ENCODE measurements at regions not wholly inside any gene's neighbourhood (a gene's known extent, or its start where the extent isn't known, plus 50 kb on each side); places are given as distances from the start of the nearest gene placed in this dataset.
"Not testable (repeated sequence)": the region's sequence is repeated elsewhere in the genome, so short reads cannot be mapped to it uniquely, and the experiment has no call there.

GRCh38 chr9:42420324-42420723, 236.9 kb downstream of the SPATA31A6 start:
- not testable (repeated sequence) for ATAC-seq (replicated peaks); H3K36me3 Mint-ChIP-seq; H3K4me3 Mint-ChIP-seq; H3K27ac Mint-ChIP-seq; DNase-seq; H3K27me3 Mint-ChIP-seq; H3K4me1 Mint-ChIP-seq; H3K9me3 Mint-ChIP-seq

GRCh38 chr9:42421630-42422029, 238.2 kb downstream of the SPATA31A6 start:
- DNase-seq; H3K36me3 Mint-ChIP-seq; H3K27me3 Mint-ChIP-seq; H3K4me1 Mint-ChIP-seq; H3K4me3 Mint-ChIP-seq; H3K9me3 Mint-ChIP-seq; H3K27ac Mint-ChIP-seq; ATAC-seq (replicated peaks): not testable (repeated sequence)

DNA sequence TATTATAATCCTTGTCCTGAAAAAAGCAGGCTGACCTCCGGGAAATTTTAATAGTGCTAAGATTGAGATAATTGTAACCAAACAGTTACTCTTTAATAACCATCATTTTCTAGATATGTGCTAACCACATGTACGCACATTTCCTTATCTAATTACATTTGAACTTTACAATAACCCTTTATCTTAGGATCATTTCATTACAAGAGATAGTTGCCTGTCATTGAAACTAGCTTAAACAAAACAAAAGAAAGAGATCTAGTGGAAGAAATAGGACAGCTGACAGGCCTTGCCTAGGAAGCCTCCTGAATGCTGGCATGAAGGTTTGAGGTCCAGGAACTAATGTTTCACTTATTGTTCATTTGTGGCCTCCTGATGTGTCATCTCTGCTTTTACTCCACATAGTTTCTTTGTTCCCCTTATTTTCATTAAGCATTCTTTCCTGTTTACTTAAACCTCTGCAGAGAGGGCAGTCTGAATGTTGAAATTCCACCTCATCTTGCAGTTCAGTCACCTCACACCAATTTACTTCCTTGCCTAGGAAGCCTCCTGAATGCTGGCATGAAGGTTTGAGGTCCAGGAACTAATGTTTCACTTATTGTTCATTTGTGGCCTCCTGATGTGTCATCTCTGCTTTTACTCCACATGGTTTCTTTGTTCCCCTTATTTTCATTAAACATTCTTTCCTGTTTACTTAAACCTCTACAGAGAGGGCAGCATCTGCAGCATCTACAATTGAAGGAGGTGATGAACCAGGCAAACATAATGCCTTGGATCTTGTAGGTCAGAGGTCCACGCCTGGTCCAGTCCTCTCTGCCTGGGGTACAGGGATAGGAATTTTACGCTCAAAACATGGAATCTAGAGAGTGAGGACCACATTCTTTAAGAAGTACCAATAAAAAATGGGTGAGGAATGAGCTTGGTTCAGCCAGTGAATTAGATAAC, 247.5 kb downstream of the SPATA31A6 start:
- peak in 1 of 2 donors; percentile 21 for ATAC-seq (replicated peaks)
- not testable (repeated sequence) for H3K36me3 Mint-ChIP-seq, H3K4me3 Mint-ChIP-seq, DNase-seq, H3K9me3 Mint-ChIP-seq, H3K4me1 Mint-ChIP-seq, H3K27me3 Mint-ChIP-seq, H3K27ac Mint-ChIP-seq

DNA sequence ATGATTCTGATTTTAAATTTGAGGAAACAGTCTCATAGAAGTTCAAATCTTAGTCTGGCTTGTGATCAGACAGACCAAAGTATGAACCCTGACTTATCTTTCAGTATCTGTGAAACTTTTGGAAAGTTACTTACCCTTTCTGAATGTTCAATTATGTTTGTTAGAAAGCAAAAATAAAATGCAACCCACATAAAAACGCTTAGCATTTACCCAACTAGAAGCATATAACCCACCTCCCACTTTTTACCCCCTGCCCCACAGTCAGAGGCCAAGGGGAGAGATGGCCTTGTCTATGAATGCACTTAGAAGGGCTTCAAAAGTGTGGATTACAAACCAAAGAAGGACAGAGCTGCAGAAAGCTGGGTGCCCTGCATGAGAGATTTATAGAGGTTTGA, 248.2 kb downstream of the SPATA31A6 start:
- DNase-seq; H3K27me3 Mint-ChIP-seq; H3K36me3 Mint-ChIP-seq; ATAC-seq (replicated peaks); H3K4me3 Mint-ChIP-seq; H3K4me1 Mint-ChIP-seq; H3K9me3 Mint-ChIP-seq; H3K27ac Mint-ChIP-seq: not testable (repeated sequence)

- H3K9me3 Mint-ChIP-seq; H3K4me1 Mint-ChIP-seq; H3K4me3 Mint-ChIP-seq; H3K27me3 Mint-ChIP-seq; DNase-seq; H3K36me3 Mint-ChIP-seq; ATAC-seq (replicated peaks); H3K27ac Mint-ChIP-seq: not testable (repeated sequence)
Observed at GRCh38 chr9:42434844-42435714, 251.6 kb downstream of the SPATA31A6 start.

GRCh38 chr9:42435715-42436342, 252.4 kb downstream of the SPATA31A6 start:
- H3K4me1 Mint-ChIP-seq, H3K36me3 Mint-ChIP-seq, H3K27me3 Mint-ChIP-seq, H3K9me3 Mint-ChIP-seq, DNase-seq, H3K27ac Mint-ChIP-seq, H3K4me3 Mint-ChIP-seq: not testable (repeated sequence)
- ATAC-seq (replicated peaks): peak in 1 of 2 donors; percentile 22

DNA sequence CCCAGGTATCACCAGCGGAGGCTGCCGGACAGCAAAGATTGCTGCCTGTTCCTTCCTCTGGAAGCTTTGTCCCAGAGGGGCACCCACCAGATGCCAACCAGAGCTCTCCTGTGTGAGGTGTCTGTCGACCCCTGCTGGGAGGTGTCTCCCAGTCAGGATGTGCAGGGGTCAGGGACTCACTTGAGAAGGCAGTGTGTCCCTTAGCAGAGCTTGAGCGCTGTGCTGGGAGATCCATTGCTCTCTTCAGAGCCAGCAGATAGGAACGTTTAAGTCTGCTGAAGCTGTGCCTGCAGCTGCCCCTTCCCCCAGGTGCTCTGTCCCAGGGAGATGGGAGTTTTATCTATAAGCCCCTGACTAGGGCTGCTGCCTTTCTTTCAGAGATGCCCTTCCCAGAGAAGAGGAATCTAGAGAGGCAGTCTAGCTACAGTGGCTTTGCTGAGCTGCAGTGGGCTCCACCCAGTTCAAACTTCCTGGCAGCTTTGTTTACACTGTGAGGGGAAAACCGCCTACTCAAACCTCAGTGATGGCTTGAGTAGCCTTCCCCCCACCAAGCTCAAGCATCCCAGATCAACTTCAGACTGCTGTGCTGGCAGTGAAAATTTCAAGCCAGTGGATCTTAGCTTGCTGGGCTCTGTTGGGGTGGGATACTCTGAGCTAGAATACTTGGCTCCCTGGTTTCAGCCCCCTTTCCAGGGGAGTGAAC, 253.7 kb downstream of the SPATA31A6 start:
- H3K4me3 Mint-ChIP-seq, DNase-seq, H3K36me3 Mint-ChIP-seq, H3K4me1 Mint-ChIP-seq, H3K9me3 Mint-ChIP-seq, H3K27me3 Mint-ChIP-seq, H3K27ac Mint-ChIP-seq: not testable (repeated sequence)
- peak in 1 of 2 donors; percentile 48 for ATAC-seq (replicated peaks)

- H3K27ac Mint-ChIP-seq; ATAC-seq (replicated peaks); H3K9me3 Mint-ChIP-seq; H3K4me1 Mint-ChIP-seq; H3K4me3 Mint-ChIP-seq; H3K27me3 Mint-ChIP-seq; H3K36me3 Mint-ChIP-seq; DNase-seq: not testable (repeated sequence)
Observed at GRCh38 chr9:42442680-42443079, 259.2 kb downstream of the SPATA31A6 start.

- H3K27me3 Mint-ChIP-seq, H3K4me3 Mint-ChIP-seq, H3K9me3 Mint-ChIP-seq, H3K27ac Mint-ChIP-seq, H3K36me3 Mint-ChIP-seq, H3K4me1 Mint-ChIP-seq: not testable (repeated sequence)
- DNase-seq: peak; percentile 1
- ATAC-seq (replicated peaks): peak; percentile 65 to 88
Observed at GRCh38 chr9:42443414-42443813, 260.0 kb downstream of the SPATA31A6 start.

GRCh38 chr9:42461436-42461835, 278.0 kb downstream of the SPATA31A6 start:
- not testable (repeated sequence) for H3K4me3 Mint-ChIP-seq; H3K27me3 Mint-ChIP-seq; ATAC-seq (replicated peaks)

DNA sequence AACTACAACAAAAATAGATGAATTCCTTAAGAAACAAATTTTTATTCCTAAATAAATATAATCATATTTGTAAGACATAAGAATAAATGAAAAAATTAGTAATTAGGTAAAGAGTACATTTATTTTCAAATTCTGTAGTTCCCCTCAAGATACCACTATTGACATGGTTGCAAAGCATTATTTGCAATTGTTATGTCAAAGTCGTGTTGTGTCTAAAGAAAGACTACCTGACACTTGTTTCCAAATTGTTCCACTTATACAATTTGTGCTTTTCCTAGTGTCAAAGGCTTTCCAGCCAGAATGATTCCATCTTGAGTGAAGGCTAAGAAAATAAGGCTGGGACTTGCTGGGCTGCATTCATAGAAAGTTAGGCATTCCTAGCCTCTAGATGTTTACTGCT, 278.4 kb downstream of the SPATA31A6 start:
- ATAC-seq (replicated peaks); DNase-seq; H3K4me1 Mint-ChIP-seq; H3K27me3 Mint-ChIP-seq; H3K36me3 Mint-ChIP-seq; H3K27ac Mint-ChIP-seq; H3K4me3 Mint-ChIP-seq; H3K9me3 Mint-ChIP-seq: not testable (repeated sequence)

More at GRCh38 chr9:42461436-42461835, 278.0 kb downstream of the SPATA31A6 start:
- H3K4me1 Mint-ChIP-seq, H3K9me3 Mint-ChIP-seq, DNase-seq, H3K36me3 Mint-ChIP-seq, H3K27ac Mint-ChIP-seq: not testable (repeated sequence)

- H3K4me1 Mint-ChIP-seq: not testable (repeated sequence)
Observed at GRCh38 chr9:42463981-42464380, 280.5 kb downstream of the SPATA31A6 start.

DNA sequence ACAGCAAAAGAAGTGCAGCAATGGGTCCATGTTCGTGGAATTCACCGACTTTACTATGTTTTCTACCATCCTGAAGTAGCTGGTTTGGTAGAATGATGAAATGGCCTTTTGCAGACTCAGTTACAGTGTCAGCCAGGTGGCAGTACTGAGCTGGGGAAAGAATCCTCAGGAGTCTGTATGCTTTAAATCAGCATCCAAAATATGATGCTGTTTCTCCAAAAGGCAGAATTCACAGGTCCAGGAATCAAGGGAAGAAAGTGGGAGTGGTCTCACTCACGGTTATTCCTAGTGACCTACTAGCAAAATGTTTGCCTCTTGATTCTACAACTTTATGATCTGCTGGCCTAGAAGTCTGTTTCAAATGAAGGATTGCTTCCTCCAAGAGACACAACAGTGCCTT, 287.1 kb downstream of the SPATA31A6 start:
- H3K4me3 Mint-ChIP-seq; H3K9me3 Mint-ChIP-seq; DNase-seq; H3K4me1 Mint-ChIP-seq; H3K27me3 Mint-ChIP-seq; H3K27ac Mint-ChIP-seq; ATAC-seq (replicated peaks); H3K36me3 Mint-ChIP-seq: not testable (repeated sequence)

More at GRCh38 chr9:42463981-42464380, 280.5 kb downstream of the SPATA31A6 start:
- H3K9me3 Mint-ChIP-seq; H3K36me3 Mint-ChIP-seq; ATAC-seq (replicated peaks); H3K4me3 Mint-ChIP-seq; H3K27ac Mint-ChIP-seq; DNase-seq; H3K27me3 Mint-ChIP-seq: not testable (repeated sequence)

- not testable (repeated sequence) for DNase-seq, H3K9me3 Mint-ChIP-seq, H3K27me3 Mint-ChIP-seq, H3K27ac Mint-ChIP-seq, H3K4me3 Mint-ChIP-seq, H3K4me1 Mint-ChIP-seq, H3K36me3 Mint-ChIP-seq
- peak in 1 of 2 donors; percentile 19 for ATAC-seq (replicated peaks)
Observed at GRCh38 chr9:42490989-42491388, 307.5 kb downstream of the SPATA31A6 start.

All from stimulated activated naive B cell treated with anti-CD40 and anti-IgM and Interleukin-4, amounts not matched to agents 10 μg/mL and 1 μg/mL and 100 μg/mL, for 72 hours (primary cell).